OCI-LY7 (cell line): ENCODE measurements at regions not wholly inside any gene's neighbourhood (a gene's known extent, or its start where the extent isn't known, plus 50 kb on each side); places are given as distances from the start of the nearest gene placed in this dataset.

Experiments used
- BruUV-seq: library from RNA; stranded (reverse); fragments of 400-500 nt; replicated peaks from 2 replicates; lab custom pipeline; 2021; lab: Mats Ljungman, UMichigan
- CTCF ChIA-PET: fragments of 300-600 bp; sonication (Branson Sonifier 250); formaldehyde crosslinking; loops from one replicate; lab custom pipeline; 2022; ENCODE audit warnings: antibody characterized with exemption; ENCODE audit not compliant: unreplicated experiment; lab: Charles Lee
- POLR2A ChIA-PET: fragments of 300-600 bp; sonication (Branson Sonifier 250); formaldehyde crosslinking; loops from one replicate; lab custom pipeline; 2022; ENCODE audit warnings: antibody characterized with exemption; lab: Charles Lee
- DNase-seq: peaks from one replicate; pipeline ENCODE4 v3.0.0-alpha.2; 2015; ENCODE audit warnings: low spot score
- H2AFZ ChIP-seq: fragments of 200-600 bp; sonication (generic), shearing (Covaris generic); 2 replicates; pipeline ENCODE4 v1.6.1; 2014; ENCODE audit warnings: mild to moderate bottlenecking, antibody characterized with exemption, low read length, moderate library complexity
- H3K27ac ChIP-seq: fragments of 200-600 bp; sonication (generic); 2 replicates; pipeline ENCODE4 v1.5.1; 2014; ENCODE audit warnings: mixed run types, low read depth, mild to moderate bottlenecking, moderate library complexity, low read length, inconsistent platforms; ENCODE audit not compliant: poor library complexity, severe bottlenecking
- H3K36me3 ChIP-seq: fragments of 200-600 bp; sonication (generic); 2 replicates; pipeline ENCODE4 v1.6.1; 2014; ENCODE audit warnings: mild to moderate bottlenecking, antibody characterized with exemption, low read length, moderate library complexity, mixed read lengths; ENCODE audit not compliant: insufficient read depth
- H3K4me1 ChIP-seq: fragments of 200-600 bp; sonication (generic); 2 replicates; pipeline ENCODE4 v1.5.1; 2014; ENCODE audit warnings: mild to moderate bottlenecking, low read length; ENCODE audit not compliant: insufficient read depth, poor library complexity, severe bottlenecking
- H3K4me2 ChIP-seq: fragments of 200-600 bp; sonication (generic); 2 replicates; pipeline ENCODE4 v1.6.1; 2014; ENCODE audit warnings: mild to moderate bottlenecking, low read length
- H3K4me3 ChIP-seq: fragments of 200-600 bp; sonication (generic); 2 replicates; pipeline ENCODE4 v1.5.1; 2014; ENCODE audit warnings: mild to moderate bottlenecking, low read depth, low read length; ENCODE audit not compliant: poor library complexity, severe bottlenecking
- H3K79me2 ChIP-seq: fragments of 200-600 bp; sonication (generic); 2 replicates; pipeline ENCODE4 v1.6.1; 2016; ENCODE audit warnings: low read depth, mild to moderate bottlenecking, low read length, moderate library complexity, mixed read lengths; ENCODE audit not compliant: insufficient read depth
- H3K9me2 ChIP-seq: fragments of 200-600 bp; sonication (generic); 2 replicates; pipeline ENCODE4 v1.6.1; 2016; ENCODE audit warnings: mild to moderate bottlenecking, low read length, mixed read lengths; ENCODE audit not compliant: insufficient read depth
- H3K9me3 ChIP-seq: fragments of 200-600 bp; sonication (generic); 2 replicates; pipeline ENCODE4 v1.6.1; 2014; ENCODE audit warnings: mild to moderate bottlenecking, mixed run types, low read length, mixed read lengths
- H4K20me1 ChIP-seq: fragments of 200-600 bp; sonication (generic); 2 replicates; pipeline ENCODE4 v1.6.1; 2014; ENCODE audit warnings: mild to moderate bottlenecking, antibody characterized with exemption, low read length, moderate library complexity, mixed read lengths; ENCODE audit not compliant: insufficient read depth
- EZH2phosphoT487 ChIP-seq: fragments of 200-600 bp; sonication (generic); IDR thresholded peaks from 2 replicates; pipeline ENCODE4 v1.6.1; 2018; ENCODE audit warnings: low read depth, borderline replicate concordance, mild to moderate bottlenecking, mixed run types, antibody characterized with exemption, low read length, moderate library complexity, mixed read lengths
- intact Hi-C: fragments of 100-400 bp; cut with micrococcal nuclease; formaldehyde crosslinking; loops from one replicate; pipeline ENCODE4 v1.10.0; 2022; ENCODE audit not compliant: unreplicated experiment
- TF ChIP-seq, protein P1 (sequence below): fragments of 200-600 bp; sonication (generic); conservative IDR thresholded peaks from 2 replicates; pipeline ENCODE4 v1.5.1; 2014; ENCODE audit warnings: mild to moderate bottlenecking, antibody characterized with exemption, low read length, moderate library complexity, mixed read lengths

DNA sequence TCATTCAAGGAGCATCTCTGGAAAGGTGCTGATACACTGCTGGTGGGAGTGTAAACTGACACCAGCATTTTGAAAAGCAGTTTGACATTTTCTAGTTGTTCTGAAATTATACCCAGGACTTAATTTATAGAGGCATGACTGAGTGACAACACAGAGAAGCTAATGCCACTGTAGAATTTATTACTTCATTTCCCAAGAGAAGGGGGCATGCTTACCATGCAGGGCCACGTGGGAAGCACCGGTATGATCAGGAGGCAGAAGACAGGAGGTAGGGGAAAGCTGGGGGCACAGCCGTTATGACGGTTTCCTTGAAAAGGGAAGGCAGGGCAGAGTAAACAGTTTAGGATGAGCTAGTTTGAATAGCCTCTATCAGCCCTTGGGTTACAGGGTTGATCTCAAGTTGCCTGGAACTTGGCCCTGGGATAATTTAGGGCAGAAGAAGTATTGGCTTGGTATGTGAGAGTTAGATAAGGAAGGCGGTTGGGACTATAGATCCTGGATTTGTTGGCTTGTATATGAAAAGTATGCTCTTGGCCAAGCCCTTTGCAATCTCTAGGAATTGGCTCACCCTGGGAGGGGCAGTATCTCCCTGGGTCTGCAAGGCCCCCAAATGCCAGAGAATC, 305.7 kb downstream of the ENC1 start:
- no peak for DNase-seq
- Histone ChIP-seq H3K4me1 (no peaks in the 10 kb centered on the region), H3K9me3 (no peaks in the 10 kb centered on the region), H3K27ac (no peak overlapping the region), H3K36me3 (no peaks in the 10 kb centered on the region), H4K20me1 (no peaks in the 10 kb centered on the region), H2AFZ (no peak overlapping the region), H3K4me2 (no peak overlapping the region), H3K79me2 (no peaks in the 10 kb centered on the region), H3K9me2 (no peaks in the 10 kb centered on the region), H3K4me3 (no peak overlapping the region)
- CTCF ChIA-PET, result no interaction called here
- POLR2A ChIA-PET, result interaction anchor here (0.5 kb wide), 1 partner anchor 356 kb away, joined by 5 read pairs; no protein-coding TSS in a partner anchor
- no peak for TF ChIP-seq EZH2phosphoT487
- TF ChIP-seq, protein P1, sequence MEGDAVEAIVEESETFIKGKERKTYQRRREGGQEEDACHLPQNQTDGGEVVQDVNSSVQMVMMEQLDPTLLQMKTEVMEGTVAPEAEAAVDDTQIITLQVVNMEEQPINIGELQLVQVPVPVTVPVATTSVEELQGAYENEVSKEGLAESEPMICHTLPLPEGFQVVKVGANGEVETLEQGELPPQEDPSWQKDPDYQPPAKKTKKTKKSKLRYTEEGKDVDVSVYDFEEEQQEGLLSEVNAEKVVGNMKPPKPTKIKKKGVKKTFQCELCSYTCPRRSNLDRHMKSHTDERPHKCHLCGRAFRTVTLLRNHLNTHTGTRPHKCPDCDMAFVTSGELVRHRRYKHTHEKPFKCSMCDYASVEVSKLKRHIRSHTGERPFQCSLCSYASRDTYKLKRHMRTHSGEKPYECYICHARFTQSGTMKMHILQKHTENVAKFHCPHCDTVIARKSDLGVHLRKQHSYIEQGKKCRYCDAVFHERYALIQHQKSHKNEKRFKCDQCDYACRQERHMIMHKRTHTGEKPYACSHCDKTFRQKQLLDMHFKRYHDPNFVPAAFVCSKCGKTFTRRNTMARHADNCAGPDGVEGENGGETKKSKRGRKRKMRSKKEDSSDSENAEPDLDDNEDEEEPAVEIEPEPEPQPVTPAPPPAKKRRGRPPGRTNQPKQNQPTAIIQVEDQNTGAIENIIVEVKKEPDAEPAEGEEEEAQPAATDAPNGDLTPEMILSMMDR, result no peak
- intact Hi-C loops, result no loop called here
- BruUV-seq, result no TSS peak

DNA sequence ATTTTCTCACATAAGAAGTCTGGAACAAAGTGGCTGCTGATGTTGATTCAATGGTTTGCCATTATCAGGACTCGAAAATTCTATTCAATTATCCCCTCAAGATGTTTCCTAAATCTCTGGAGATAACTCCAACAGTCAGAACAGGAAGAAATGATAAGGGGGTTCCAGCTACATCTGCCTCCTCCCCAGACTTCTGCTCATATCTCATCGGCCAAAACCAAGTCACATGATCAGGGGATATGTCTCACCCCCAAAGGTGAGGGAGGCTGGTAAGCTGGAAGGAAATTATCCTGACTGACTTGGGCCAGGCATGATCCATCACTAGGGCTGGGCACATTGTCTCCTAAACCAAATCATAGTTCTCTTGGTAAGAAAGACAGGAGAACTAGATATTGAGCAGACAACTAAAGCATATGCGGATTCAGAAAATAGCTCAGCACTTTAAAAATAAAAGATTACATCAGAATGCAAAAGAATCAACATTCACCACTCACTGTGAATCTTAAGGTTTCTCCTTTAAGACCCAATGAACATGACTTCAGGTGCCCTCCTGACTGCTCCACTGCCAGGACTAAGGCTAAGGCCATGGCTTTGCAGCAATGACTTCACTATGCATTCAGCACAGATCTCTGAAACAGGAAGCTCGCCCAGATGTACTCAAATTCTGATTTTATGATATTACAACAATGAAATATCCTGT, 306.3 kb downstream of the ENC1 start:
- CTCF ChIA-PET, result no interaction called here
- H3K27ac ChIP-seq, result no peak overlapping the region
- TF ChIP-seq, protein P1, result no peak
- TF ChIP-seq EZH2phosphoT487, result no peak
- no peak overlapping the region for H3K4me2 ChIP-seq
- no peak overlapping the region for H2AFZ ChIP-seq
- H3K4me3 ChIP-seq, result no peak overlapping the region
- H3K79me2 ChIP-seq, result no peaks in the 10 kb centered on the region
- DNase-seq, result no peak
- no TSS peak for BruUV-seq
- no peaks in the 10 kb centered on the region for H4K20me1 ChIP-seq
- no peaks in the 10 kb centered on the region for H3K36me3 ChIP-seq
- H3K9me2 ChIP-seq, result no peaks in the 10 kb centered on the region
- POLR2A ChIA-PET, result no interaction called here
- H3K9me3 ChIP-seq, result no peaks in the 10 kb centered on the region
- intact Hi-C loops, result no loop called here
- no peaks in the 10 kb centered on the region for H3K4me1 ChIP-seq

DNA sequence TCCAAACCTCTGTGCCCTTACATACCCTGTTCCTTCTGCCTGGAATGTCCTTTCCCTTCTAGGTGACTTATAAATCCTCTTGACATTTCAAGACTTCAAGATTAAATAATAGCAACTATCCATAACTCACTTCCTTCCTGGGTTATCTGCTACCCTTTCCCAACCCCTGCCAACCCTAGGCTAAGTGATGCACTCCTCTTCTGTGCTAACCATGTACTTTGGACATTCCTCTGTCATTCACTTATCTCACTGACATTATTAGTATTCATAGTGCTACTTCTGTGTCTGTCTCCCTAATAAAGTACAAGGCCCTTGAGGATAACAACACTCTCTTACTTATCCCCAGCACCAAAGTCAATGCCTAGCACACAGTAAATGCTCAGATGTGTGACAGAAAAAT, 307.1 kb downstream of the ENC1 start:
- intact Hi-C loops, result no loop called here
- H2AFZ ChIP-seq, result no peak overlapping the region
- no peaks in the 10 kb centered on the region for H3K4me1 ChIP-seq
- H3K27ac ChIP-seq, result no peak overlapping the region
- no peaks in the 10 kb centered on the region for H3K79me2 ChIP-seq
- no peaks in the 10 kb centered on the region for H3K9me2 ChIP-seq
- no peak for TF ChIP-seq EZH2phosphoT487
- TF ChIP-seq, protein P1, result no peak
- CTCF ChIA-PET, result no interaction called here
- no peak overlapping the region for H3K4me3 ChIP-seq
- no TSS peak for BruUV-seq
- H4K20me1 ChIP-seq, result no peaks in the 10 kb centered on the region
- no peak for DNase-seq
- no peaks in the 10 kb centered on the region for H3K9me3 ChIP-seq
- H3K4me2 ChIP-seq, result no peak overlapping the region
- no peaks in the 10 kb centered on the region for H3K36me3 ChIP-seq
- POLR2A ChIA-PET, result interaction anchor here (0.6 kb wide), 1 partner anchor 538 kb away, joined by 3 read pairs; no protein-coding TSS in a partner anchor
